HFFc6 (cell line): ENCODE measurements at regions not wholly inside any gene's neighbourhood (a gene's known extent, or its start where the extent isn't known, plus 50 kb on each side); places are given as distances from the start of the nearest gene placed in this dataset.
A peak's percentile ranks its signal among the peaks of the same experiment; 100 is the strongest.
"Not testable (repeated sequence)": the region's sequence is repeated elsewhere in the genome, so short reads cannot be mapped to it uniquely, and the experiment has no call there.

Source experiments
- DNase-seq: peaks from one replicate; pipeline ENCODE4 v3.0.0-alpha.2; 2018
- H3K27ac Mint-ChIP-seq: 2 replicates; pipeline ENCODE4 v1.8.0; 2020; ENCODE audit warnings: mild to moderate bottlenecking, mixed read lengths
- H3K27me3 Mint-ChIP-seq: 2 replicates; pipeline ENCODE4 v1.8.0; 2021; ENCODE audit warnings: mild to moderate bottlenecking, moderate library complexity, mixed read lengths; ENCODE audit not compliant: insufficient read depth
- H3K36me3 Mint-ChIP-seq: 2 replicates; pipeline ENCODE4 v1.8.0; 2021; ENCODE audit warnings: low read depth, mixed read lengths
- H3K4me1 Mint-ChIP-seq: 2 replicates; pipeline ENCODE4 v1.8.0; 2020; ENCODE audit warnings: low read depth, mixed read lengths
- H3K4me3 Mint-ChIP-seq: 2 replicates; pipeline ENCODE4 v1.8.0; 2020; ENCODE audit warnings: mild to moderate bottlenecking, moderate library complexity, mixed read lengths
- H3K9me3 Mint-ChIP-seq: 2 replicates; pipeline ENCODE4 v1.8.0; 2020; ENCODE audit warnings: mild to moderate bottlenecking, mixed read lengths
- TF ChIP-seq, protein P1 (sequence below): fragments of 200-600 bp; sonication (generic); IDR thresholded peaks from 2 replicates; pipeline ENCODE4 v1.5.0; 2021; ENCODE audit warnings: antibody characterized with exemption, mild to moderate bottlenecking

DNA sequence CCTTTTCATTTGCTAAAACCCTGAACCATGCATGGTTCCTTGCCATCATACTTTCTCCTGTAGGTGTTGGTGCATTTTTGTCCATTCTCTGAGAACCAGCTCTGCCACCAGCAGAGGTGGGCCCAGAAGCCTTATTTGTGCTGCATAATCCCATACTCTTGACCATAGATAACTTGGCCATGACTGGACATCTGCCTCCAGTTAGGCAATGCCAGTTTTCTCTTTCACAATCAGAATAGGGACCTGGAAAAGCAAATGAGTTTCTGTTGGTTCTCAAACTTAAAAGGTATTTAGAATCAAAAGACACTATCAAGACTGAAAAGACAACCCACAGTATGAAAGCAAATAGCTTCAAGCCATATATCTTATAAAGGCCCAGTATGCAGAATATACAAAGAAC, 167.3 kb downstream of the MAIP1 start:
- TF ChIP-seq, protein P1, sequence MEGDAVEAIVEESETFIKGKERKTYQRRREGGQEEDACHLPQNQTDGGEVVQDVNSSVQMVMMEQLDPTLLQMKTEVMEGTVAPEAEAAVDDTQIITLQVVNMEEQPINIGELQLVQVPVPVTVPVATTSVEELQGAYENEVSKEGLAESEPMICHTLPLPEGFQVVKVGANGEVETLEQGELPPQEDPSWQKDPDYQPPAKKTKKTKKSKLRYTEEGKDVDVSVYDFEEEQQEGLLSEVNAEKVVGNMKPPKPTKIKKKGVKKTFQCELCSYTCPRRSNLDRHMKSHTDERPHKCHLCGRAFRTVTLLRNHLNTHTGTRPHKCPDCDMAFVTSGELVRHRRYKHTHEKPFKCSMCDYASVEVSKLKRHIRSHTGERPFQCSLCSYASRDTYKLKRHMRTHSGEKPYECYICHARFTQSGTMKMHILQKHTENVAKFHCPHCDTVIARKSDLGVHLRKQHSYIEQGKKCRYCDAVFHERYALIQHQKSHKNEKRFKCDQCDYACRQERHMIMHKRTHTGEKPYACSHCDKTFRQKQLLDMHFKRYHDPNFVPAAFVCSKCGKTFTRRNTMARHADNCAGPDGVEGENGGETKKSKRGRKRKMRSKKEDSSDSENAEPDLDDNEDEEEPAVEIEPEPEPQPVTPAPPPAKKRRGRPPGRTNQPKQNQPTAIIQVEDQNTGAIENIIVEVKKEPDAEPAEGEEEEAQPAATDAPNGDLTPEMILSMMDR: no peak
- Mint-ChIP-seq H3K4me1 (no peaks in the 10 kb centered on the region), H3K27ac (no peak overlapping the region), H3K9me3 (no peaks in the 10 kb centered on the region), H3K36me3 (no peaks in the 10 kb centered on the region), H3K27me3 (peaks cover 11% of the 10 kb centered on the region), H3K4me3 (no peak overlapping the region)
- no peak for DNase-seq

DNA sequence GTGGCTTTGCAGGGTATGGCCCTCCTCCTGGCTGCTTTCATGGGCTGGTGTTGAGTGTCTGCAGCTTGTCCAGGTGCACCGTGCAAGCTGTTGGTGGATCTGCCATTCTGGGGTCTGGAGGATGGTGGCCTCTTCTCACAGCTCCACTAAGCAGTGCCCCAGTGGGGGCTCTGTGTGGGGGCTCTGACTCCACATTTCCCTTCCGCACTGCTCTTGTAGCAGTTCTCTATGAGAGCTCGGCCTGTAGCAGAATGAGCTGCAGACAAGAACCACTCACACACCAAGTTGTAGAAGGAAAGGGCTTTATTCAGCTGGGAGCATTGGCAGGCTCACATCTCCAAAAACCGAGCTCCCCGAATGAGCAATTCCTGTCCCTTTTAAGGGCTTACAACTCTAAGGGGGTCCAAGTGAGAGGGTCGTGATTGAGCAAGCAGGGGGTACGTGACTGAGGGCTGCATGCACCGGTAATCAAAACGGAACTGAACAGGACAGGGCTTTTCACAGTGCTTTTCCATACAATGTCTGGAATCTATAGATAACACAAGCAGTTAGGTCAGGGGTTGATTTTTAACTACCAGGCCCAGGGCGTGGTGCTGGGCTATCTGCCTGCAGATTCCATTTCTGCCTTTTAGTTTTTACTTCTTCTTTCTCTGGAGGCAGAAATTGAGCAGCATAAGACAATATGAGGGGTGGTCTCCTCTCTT, 169.4 kb downstream of the MAIP1 start:
- H3K4me3 Mint-ChIP-seq, H3K4me1 Mint-ChIP-seq, H3K36me3 Mint-ChIP-seq, DNase-seq, H3K27ac Mint-ChIP-seq, H3K27me3 Mint-ChIP-seq, H3K9me3 Mint-ChIP-seq: not testable (repeated sequence)

DNA sequence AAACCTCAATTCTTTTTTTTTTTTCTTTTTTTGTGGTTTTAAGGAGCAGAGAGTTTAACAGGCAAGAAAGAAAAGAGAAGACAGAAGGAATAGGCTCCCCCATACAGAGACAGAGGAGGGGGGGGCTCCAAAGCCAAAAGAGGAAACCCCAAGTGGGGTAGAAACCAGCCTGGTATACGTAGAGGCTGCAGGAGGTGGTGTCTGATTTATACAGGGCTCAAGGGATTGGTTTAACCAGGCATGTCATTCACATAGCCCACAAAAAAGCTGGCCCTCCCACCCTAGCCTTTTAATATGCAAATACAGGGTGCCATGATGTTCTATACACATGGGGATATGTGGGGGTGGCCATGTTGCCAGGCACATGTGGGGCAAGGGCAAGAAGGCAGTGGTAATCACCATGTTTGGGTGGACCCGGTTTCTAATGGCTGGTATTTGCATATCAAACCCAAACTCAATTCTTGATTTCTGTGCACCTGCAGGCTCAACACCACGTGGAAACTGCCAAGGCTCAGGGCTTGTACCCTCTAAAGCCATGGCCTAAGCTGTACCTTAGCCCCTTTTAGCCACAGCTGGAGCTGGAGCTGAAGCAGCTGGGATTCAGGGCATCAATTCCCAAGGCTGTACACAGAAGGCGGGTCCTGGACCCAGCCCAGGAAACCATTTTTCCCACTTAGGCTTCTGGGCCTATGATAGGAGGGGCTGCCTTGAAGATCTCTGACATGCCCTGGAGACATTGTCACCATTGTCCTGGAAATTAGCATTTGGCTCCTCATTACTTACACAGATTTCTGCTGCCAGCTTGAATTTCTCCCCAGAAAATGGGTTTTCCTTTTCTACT, 170.3 kb downstream of the MAIP1 start:
- no peak overlapping the region for H3K27ac Mint-ChIP-seq
- H3K4me3 Mint-ChIP-seq: no peak overlapping the region
- no peaks in the 10 kb centered on the region for H3K36me3 Mint-ChIP-seq

DNA sequence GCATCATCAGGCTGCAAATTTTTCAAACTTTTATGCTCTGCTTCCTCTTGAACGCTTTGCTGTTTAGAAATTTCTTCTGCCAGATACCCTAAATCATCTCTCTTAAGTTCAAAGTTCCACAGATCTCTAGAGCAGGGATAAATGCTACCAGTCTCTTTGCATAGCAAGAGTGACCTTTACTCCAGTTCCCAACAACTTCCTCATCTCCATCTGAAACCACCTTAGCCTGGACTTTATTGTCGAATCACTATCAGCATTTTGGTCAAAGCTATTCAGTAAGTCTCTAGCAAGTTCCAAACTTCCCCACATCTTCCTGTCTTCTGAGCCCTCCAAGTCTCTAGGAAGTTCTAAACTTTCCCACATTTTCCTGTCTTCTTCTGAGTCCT, 170.9 kb downstream of the MAIP1 start:
- H3K27me3 Mint-ChIP-seq, H3K4me1 Mint-ChIP-seq, DNase-seq, H3K9me3 Mint-ChIP-seq, H3K4me3 Mint-ChIP-seq, H3K36me3 Mint-ChIP-seq, H3K27ac Mint-ChIP-seq: not testable (repeated sequence)

More for the DNA sequence above, 170.3 kb downstream of the MAIP1 start:
- no peaks in the 10 kb centered on the region; the same call in none of the 2 replicates for H3K27me3 Mint-ChIP-seq
- DNase-seq: no peak
- peaks cover 1% of the 10 kb centered on the region for H3K4me1 Mint-ChIP-seq
- no peaks in the 10 kb centered on the region for H3K9me3 Mint-ChIP-seq
- TF ChIP-seq, protein P1: no peak

DNA sequence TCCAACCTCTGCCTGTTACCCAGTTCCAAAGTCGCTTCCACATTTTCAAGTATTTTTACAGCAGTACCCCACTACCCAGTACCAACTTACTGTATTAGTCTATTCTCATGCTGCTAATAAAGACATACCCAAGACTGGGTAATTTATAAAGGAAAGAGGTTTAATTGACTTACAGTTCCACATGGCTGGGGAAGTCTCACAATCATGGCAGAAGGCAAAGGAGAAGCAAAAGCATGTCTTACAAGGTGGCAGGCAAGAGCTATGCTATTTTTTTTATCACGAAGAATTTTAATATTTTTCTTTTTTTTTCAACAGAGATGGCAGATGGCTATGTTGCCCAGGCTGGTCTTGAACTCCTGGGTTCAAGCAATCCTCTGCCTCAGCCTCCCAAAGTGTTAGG, 171.3 kb downstream of the MAIP1 start:
- H3K27ac Mint-ChIP-seq, H3K36me3 Mint-ChIP-seq, H3K9me3 Mint-ChIP-seq, DNase-seq, H3K27me3 Mint-ChIP-seq, H3K4me1 Mint-ChIP-seq, H3K4me3 Mint-ChIP-seq: not testable (repeated sequence)

DNA sequence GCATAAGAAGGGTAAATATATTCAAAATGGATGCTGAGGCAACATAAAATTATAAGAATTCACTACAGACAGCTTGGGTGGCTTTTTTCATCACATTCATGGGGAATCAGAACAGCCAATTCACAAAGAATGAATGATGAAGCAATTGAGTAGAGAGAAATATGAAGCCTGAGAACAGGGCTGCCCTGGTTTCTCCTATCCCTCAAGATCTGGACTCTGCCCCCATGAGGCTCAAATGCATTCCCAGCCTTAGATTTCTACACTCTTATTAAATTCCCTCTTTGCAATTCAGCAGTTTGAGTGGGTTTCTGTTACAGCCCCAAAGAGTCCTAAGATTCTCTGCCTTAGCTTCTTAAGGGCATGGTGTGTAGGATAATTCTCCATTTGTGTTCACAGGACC, 172.5 kb downstream of the MAIP1 start:
- TF ChIP-seq, protein P1: no peak; the same call in 1 of the 2 replicates
- Mint-ChIP-seq H3K27ac (no peak overlapping the region), H3K36me3 (no peaks in the 10 kb centered on the region), H3K9me3 (no peaks in the 10 kb centered on the region), H3K27me3 (no peaks in the 10 kb centered on the region; the same call in none of the 2 replicates), H3K4me1 (peaks cover 5% of the 10 kb centered on the region), H3K4me3 (no peak overlapping the region)
- DNase-seq: peak; percentile 4

DNA sequence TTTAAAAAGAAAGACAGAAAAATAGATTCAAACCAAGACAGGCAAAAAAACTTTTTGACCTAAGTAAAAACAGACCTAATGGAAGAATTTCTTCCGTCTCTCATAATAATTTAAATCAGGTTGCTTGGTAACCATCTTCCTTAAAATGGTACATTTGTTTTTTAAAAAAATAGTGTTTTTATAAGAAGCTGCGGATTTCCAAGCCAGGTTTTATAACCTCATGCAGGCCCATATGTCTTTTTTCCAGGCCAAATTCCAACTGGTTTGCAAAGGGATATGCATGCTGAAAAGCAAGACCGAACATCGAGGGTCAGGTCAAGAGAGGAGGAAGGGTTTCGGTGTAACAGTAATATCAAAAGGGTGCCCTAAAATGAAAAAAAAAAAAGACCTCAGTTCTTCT, 172.9 kb downstream of the MAIP1 start:
- TF ChIP-seq, protein P1: no peak
- H3K27me3 Mint-ChIP-seq: no peaks in the 10 kb centered on the region; the same call in none of the 2 replicates
- H3K27ac Mint-ChIP-seq: no peak overlapping the region
- H3K36me3 Mint-ChIP-seq: no peaks in the 10 kb centered on the region
- DNase-seq: no peak
- H3K4me3 Mint-ChIP-seq: no peak overlapping the region
- no peaks in the 10 kb centered on the region for H3K9me3 Mint-ChIP-seq
- H3K4me1 Mint-ChIP-seq: peaks cover 5% of the 10 kb centered on the region
